ENCODE measurements at regions not wholly inside any gene's neighbourhood (a gene's known extent, or its start where the extent isn't known, plus 50 kb on each side); places are given as distances from the start of the nearest gene placed in this dataset.
"Not testable (repeated sequence)": the region's sequence is repeated elsewhere in the genome, so short reads cannot be mapped to it uniquely, and the experiment has no call there.

DNA sequence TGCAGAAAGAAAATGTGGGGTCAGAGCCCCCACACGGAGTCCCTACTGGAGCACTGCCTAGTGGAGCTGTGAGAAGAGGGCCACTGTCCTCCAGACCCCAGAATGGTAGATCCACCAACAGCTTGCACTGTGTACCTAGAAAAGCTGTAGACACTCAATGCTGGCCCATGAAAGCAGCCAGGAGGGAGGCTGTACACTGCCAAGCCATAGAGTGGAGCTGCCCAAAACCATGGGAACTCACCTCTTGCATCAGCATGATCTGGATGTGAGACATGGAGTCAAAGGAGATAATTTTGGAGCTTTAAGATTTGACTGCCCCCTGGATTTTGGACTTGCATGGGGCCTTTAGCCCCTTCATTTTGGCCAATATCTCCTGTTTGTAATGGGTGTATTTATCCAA is 452.3 kb downstream of the MRPL39 start:
- TF ChIP-seq, protein P1, sequence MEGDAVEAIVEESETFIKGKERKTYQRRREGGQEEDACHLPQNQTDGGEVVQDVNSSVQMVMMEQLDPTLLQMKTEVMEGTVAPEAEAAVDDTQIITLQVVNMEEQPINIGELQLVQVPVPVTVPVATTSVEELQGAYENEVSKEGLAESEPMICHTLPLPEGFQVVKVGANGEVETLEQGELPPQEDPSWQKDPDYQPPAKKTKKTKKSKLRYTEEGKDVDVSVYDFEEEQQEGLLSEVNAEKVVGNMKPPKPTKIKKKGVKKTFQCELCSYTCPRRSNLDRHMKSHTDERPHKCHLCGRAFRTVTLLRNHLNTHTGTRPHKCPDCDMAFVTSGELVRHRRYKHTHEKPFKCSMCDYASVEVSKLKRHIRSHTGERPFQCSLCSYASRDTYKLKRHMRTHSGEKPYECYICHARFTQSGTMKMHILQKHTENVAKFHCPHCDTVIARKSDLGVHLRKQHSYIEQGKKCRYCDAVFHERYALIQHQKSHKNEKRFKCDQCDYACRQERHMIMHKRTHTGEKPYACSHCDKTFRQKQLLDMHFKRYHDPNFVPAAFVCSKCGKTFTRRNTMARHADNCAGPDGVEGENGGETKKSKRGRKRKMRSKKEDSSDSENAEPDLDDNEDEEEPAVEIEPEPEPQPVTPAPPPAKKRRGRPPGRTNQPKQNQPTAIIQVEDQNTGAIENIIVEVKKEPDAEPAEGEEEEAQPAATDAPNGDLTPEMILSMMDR (conservative IDR thresholded peaks at IDR 0.05; ENCODE audit: low read depth, low read length) = not testable (repeated sequence)
- TF ChIP-seq POLR2A (IDR thresholded peaks at IDR 0.05; ENCODE audit: low read depth, low read length); CEBPB (IDR thresholded peaks at IDR 0.05; ENCODE audit: low read depth, low read length); RAD21 (IDR thresholded peaks at IDR 0.05; ENCODE audit: low read length); MAZ (IDR thresholded peaks at IDR 0.05; ENCODE audit: borderline replicate concordance, low read depth, low read length); FOS (IDR thresholded peaks at IDR 0.05; ENCODE audit: low read depth, low read length): not testable (repeated sequence)
- TF ChIP-seq, protein P2, sequence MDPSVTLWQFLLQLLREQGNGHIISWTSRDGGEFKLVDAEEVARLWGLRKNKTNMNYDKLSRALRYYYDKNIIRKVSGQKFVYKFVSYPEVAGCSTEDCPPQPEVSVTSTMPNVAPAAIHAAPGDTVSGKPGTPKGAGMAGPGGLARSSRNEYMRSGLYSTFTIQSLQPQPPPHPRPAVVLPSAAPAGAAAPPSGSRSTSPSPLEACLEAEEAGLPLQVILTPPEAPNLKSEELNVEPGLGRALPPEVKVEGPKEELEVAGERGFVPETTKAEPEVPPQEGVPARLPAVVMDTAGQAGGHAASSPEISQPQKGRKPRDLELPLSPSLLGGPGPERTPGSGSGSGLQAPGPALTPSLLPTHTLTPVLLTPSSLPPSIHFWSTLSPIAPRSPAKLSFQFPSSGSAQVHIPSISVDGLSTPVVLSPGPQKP (IDR thresholded peaks at IDR 0.05; ENCODE audit: borderline replicate concordance, low read depth, low read length) = not testable (repeated sequence)

Data from IMR-90 (cell line).